ENCODE measurements at regions not wholly inside any gene's neighbourhood (a gene's known extent, or its start where the extent isn't known, plus 50 kb on each side); places are given as distances from the start of the nearest gene placed in this dataset.

GRCh38 chr2:21484643-21485042, 360.9 kb downstream of the TDRD15 start:
- Histone ChIP-seq H3K36me3 (ENCODE audit: insufficient read depth, low read length) (no peaks in the 10 kb centered on the region), H3K4me3 (ENCODE audit: low read length) (no peak overlapping the region), H3K9me3 (replicated peaks; ENCODE audit: low read length) (no peaks in the 10 kb centered on the region), H3K27me3 (ENCODE audit: control insufficient read depth, insufficient read depth, low read length) (no peaks in the 10 kb centered on the region), H3K4me1 (ENCODE audit: control insufficient read depth, insufficient read depth, low read length) (no peaks in the 10 kb centered on the region), H3K4me2 (ENCODE audit: low read length) (no peak overlapping the region), H3K9ac (ENCODE audit: low read depth, low read length) (no peak overlapping the region)

- no peaks in the 10 kb centered on the region for H3K4me1 ChIP-seq (ENCODE audit: control insufficient read depth, insufficient read depth, low read length)
- no peaks in the 10 kb centered on the region for H3K27me3 ChIP-seq (ENCODE audit: control insufficient read depth, insufficient read depth, low read length)
- no peaks in the 10 kb centered on the region for H3K36me3 ChIP-seq (ENCODE audit: insufficient read depth, low read length)
- H3K9ac ChIP-seq (ENCODE audit: low read depth, low read length): no peak overlapping the region
- no peak overlapping the region for H3K4me2 ChIP-seq (ENCODE audit: low read length)
- H3K9me3 ChIP-seq (replicated peaks; ENCODE audit: low read length): no peaks in the 10 kb centered on the region
- H3K4me3 ChIP-seq (ENCODE audit: low read length): no peak overlapping the region
Observed at GRCh38 chr2:21486445-21486844, 362.7 kb downstream of the TDRD15 start.

- no peak overlapping the region for H3K9ac ChIP-seq (ENCODE audit: low read depth, low read length)
- no peak overlapping the region for H3K4me3 ChIP-seq (ENCODE audit: low read length)
- H3K27me3 ChIP-seq (ENCODE audit: control insufficient read depth, insufficient read depth, low read length): no peaks in the 10 kb centered on the region
- no peaks in the 10 kb centered on the region for H3K36me3 ChIP-seq (ENCODE audit: insufficient read depth, low read length)
- H3K4me2 ChIP-seq (ENCODE audit: low read length): no peak overlapping the region
- H3K4me1 ChIP-seq (ENCODE audit: control insufficient read depth, insufficient read depth, low read length): no peaks in the 10 kb centered on the region
- H3K9me3 ChIP-seq (replicated peaks; ENCODE audit: low read length): no peaks in the 10 kb centered on the region
Observed at GRCh38 chr2:21489080-21489479, 365.3 kb downstream of the TDRD15 start.

- H3K9me3 ChIP-seq (replicated peaks; ENCODE audit: low read length): no peaks in the 10 kb centered on the region
- no peaks in the 10 kb centered on the region for H3K27me3 ChIP-seq (ENCODE audit: control insufficient read depth, insufficient read depth, low read length)
- H3K4me2 ChIP-seq (ENCODE audit: low read length): no peak overlapping the region
- H3K4me1 ChIP-seq (ENCODE audit: control insufficient read depth, insufficient read depth, low read length): no peaks in the 10 kb centered on the region
- H3K36me3 ChIP-seq (ENCODE audit: insufficient read depth, low read length): no peaks in the 10 kb centered on the region
- H3K9ac ChIP-seq (ENCODE audit: low read depth, low read length): no peak overlapping the region
- H3K4me3 ChIP-seq (ENCODE audit: low read length): no peak overlapping the region
Observed at GRCh38 chr2:21498016-21498415, 374.2 kb downstream of the TDRD15 start.

- Histone ChIP-seq H3K4me1 (ENCODE audit: control insufficient read depth, insufficient read depth, low read length) (no peaks in the 10 kb centered on the region), H3K4me3 (ENCODE audit: low read length) (no peak overlapping the region), H3K9me3 (replicated peaks; ENCODE audit: low read length) (no peaks in the 10 kb centered on the region), H3K27me3 (ENCODE audit: control insufficient read depth, insufficient read depth, low read length) (no peaks in the 10 kb centered on the region), H3K9ac (ENCODE audit: low read depth, low read length) (no peak overlapping the region), H3K4me2 (ENCODE audit: low read length) (no peak overlapping the region), H3K36me3 (ENCODE audit: insufficient read depth, low read length) (no peaks in the 10 kb centered on the region)
Observed at GRCh38 chr2:21500401-21500945, 376.7 kb downstream of the TDRD15 start.

GRCh38 chr2:21501376-21502027, 377.7 kb downstream of the TDRD15 start:
- no peaks in the 10 kb centered on the region for H3K36me3 ChIP-seq (ENCODE audit: insufficient read depth, low read length)
- no peaks in the 10 kb centered on the region for H3K27me3 ChIP-seq (ENCODE audit: control insufficient read depth, insufficient read depth, low read length)
- H3K9ac ChIP-seq (ENCODE audit: low read depth, low read length): no peak overlapping the region
- no peaks in the 10 kb centered on the region for H3K4me1 ChIP-seq (ENCODE audit: control insufficient read depth, insufficient read depth, low read length)
- H3K9me3 ChIP-seq (replicated peaks; ENCODE audit: low read length): no peaks in the 10 kb centered on the region
- H3K4me2 ChIP-seq (ENCODE audit: low read length): no peak overlapping the region
- H3K4me3 ChIP-seq (ENCODE audit: low read length): no peak overlapping the region

- Histone ChIP-seq H3K9me3 (replicated peaks; ENCODE audit: low read length) (no peaks in the 10 kb centered on the region), H3K4me2 (ENCODE audit: low read length) (no peak overlapping the region), H3K9ac (ENCODE audit: low read depth, low read length) (no peak overlapping the region), H3K36me3 (ENCODE audit: insufficient read depth, low read length) (no peaks in the 10 kb centered on the region), H3K27me3 (ENCODE audit: control insufficient read depth, insufficient read depth, low read length) (no peaks in the 10 kb centered on the region), H3K4me1 (ENCODE audit: control insufficient read depth, insufficient read depth, low read length) (no peaks in the 10 kb centered on the region), H3K4me3 (ENCODE audit: low read length) (no peak overlapping the region)
Observed at GRCh38 chr2:21515903-21516302, 392.1 kb downstream of the TDRD15 start.

- no peak overlapping the region for H3K4me3 ChIP-seq (ENCODE audit: low read length)
- no peaks in the 10 kb centered on the region for H3K4me1 ChIP-seq (ENCODE audit: control insufficient read depth, insufficient read depth, low read length)
- no peaks in the 10 kb centered on the region for H3K27me3 ChIP-seq (ENCODE audit: control insufficient read depth, insufficient read depth, low read length)
- H3K4me2 ChIP-seq (ENCODE audit: low read length): no peak overlapping the region
- no peaks in the 10 kb centered on the region for H3K9me3 ChIP-seq (replicated peaks; ENCODE audit: low read length)
- no peaks in the 10 kb centered on the region for H3K36me3 ChIP-seq (ENCODE audit: insufficient read depth, low read length)
- H3K9ac ChIP-seq (ENCODE audit: low read depth, low read length): no peak overlapping the region
Observed at GRCh38 chr2:21519412-21519811, 395.6 kb downstream of the TDRD15 start.

GRCh38 chr2:21519821-21520220, 396.1 kb downstream of the TDRD15 start:
- H3K36me3 ChIP-seq (ENCODE audit: insufficient read depth, low read length): no peaks in the 10 kb centered on the region
- H3K9ac ChIP-seq (ENCODE audit: low read depth, low read length): no peak overlapping the region

GRCh38 chr2:21535826-21536225, 412.1 kb downstream of the TDRD15 start:
- no peaks in the 10 kb centered on the region for H3K36me3 ChIP-seq (ENCODE audit: insufficient read depth, low read length)
- no peak overlapping the region for H3K4me2 ChIP-seq (ENCODE audit: low read length)
- no peak overlapping the region for H3K9ac ChIP-seq (ENCODE audit: low read depth, low read length)
- peaks cover 9% of the 10 kb centered on the region for H3K9me3 ChIP-seq (replicated peaks; ENCODE audit: low read length)
- no peak overlapping the region for H3K4me3 ChIP-seq (ENCODE audit: low read length)
- H3K4me1 ChIP-seq (ENCODE audit: control insufficient read depth, insufficient read depth, low read length): no peaks in the 10 kb centered on the region
- no peaks in the 10 kb centered on the region for H3K27me3 ChIP-seq (ENCODE audit: control insufficient read depth, insufficient read depth, low read length)

More at GRCh38 chr2:21519821-21520220, 396.1 kb downstream of the TDRD15 start:
- H3K4me1 ChIP-seq (ENCODE audit: control insufficient read depth, insufficient read depth, low read length): no peaks in the 10 kb centered on the region
- no peak overlapping the region for H3K4me2 ChIP-seq (ENCODE audit: low read length)
- H3K27me3 ChIP-seq (ENCODE audit: control insufficient read depth, insufficient read depth, low read length): no peaks in the 10 kb centered on the region
- H3K4me3 ChIP-seq (ENCODE audit: low read length): no peak overlapping the region
- H3K9me3 ChIP-seq (replicated peaks; ENCODE audit: low read length): no peaks in the 10 kb centered on the region

- Histone ChIP-seq H3K9me3 (replicated peaks; ENCODE audit: low read length) (peaks cover 5% of the 10 kb centered on the region), H3K9ac (ENCODE audit: low read depth, low read length) (no peak overlapping the region), H3K4me1 (ENCODE audit: control insufficient read depth, insufficient read depth, low read length) (no peaks in the 10 kb centered on the region), H3K27me3 (ENCODE audit: control insufficient read depth, insufficient read depth, low read length) (no peaks in the 10 kb centered on the region), H3K36me3 (ENCODE audit: insufficient read depth, low read length) (no peaks in the 10 kb centered on the region), H3K4me2 (ENCODE audit: low read length) (no peak overlapping the region), H3K4me3 (ENCODE audit: low read length) (no peak overlapping the region)
Observed at GRCh38 chr2:21539685-21540084, 415.9 kb downstream of the TDRD15 start.

- no peaks in the 10 kb centered on the region for H3K4me1 ChIP-seq (ENCODE audit: control insufficient read depth, insufficient read depth, low read length)
- no peak overlapping the region for H3K4me2 ChIP-seq (ENCODE audit: low read length)
- no peaks in the 10 kb centered on the region for H3K9me3 ChIP-seq (replicated peaks; ENCODE audit: low read length)
- no peak overlapping the region for H3K4me3 ChIP-seq (ENCODE audit: low read length)
- H3K9ac ChIP-seq (ENCODE audit: low read depth, low read length): no peak overlapping the region
- no peaks in the 10 kb centered on the region for H3K36me3 ChIP-seq (ENCODE audit: insufficient read depth, low read length)
- no peaks in the 10 kb centered on the region for H3K27me3 ChIP-seq (ENCODE audit: control insufficient read depth, insufficient read depth, low read length)
Observed at GRCh38 chr2:21543630-21544029, 419.9 kb downstream of the TDRD15 start.

Data from skeletal muscle satellite cell (primary cell).